RWPE1 (cell line): ENCODE measurements at regions not wholly inside any gene's neighbourhood (a gene's known extent, or its start where the extent isn't known, plus 50 kb on each side); places are given as distances from the start of the nearest gene placed in this dataset.

ENCODE experiments used
- CTCF ChIA-PET: fragments of 350-600 bp; sonication (Branson Sonifier 250); formaldehyde crosslinking; extraction: SDS; loops from one replicate; lab custom pipeline; 2021; lab: Yijun Ruan, JAX
- POLR2A ChIA-PET: fragments of 400-600 bp; formaldehyde crosslinking; extraction: SDS; loops from one replicate; lab custom pipeline; 2020; ENCODE audit warnings: antibody characterized with exemption; ENCODE audit not compliant: low non-redundant PET; lab: Yijun Ruan, JAX
- DNase-seq: peaks from one replicate; pipeline ENCODE4 v3.0.0; 2012; ENCODE audit warnings: low spot score
- H3K27ac ChIP-seq: fragments of 450-650 bp; 2 replicates; pipeline ENCODE4 v1.5.1; 2017
- CTCF ChIP-seq: fragments of 450-650 bp; conservative IDR thresholded peaks from 2 replicates; pipeline ENCODE4 v1.5.1; 2017; ENCODE audit warnings: low read depth, mild to moderate bottlenecking

GRCh38 chr16:72299684-72300243 lies 127.8 kb upstream of the PMFBP1 start:
- ChIA-PET CTCF (no interaction called here), POLR2A (no interaction called here)
- TF ChIP-seq CTCF: no peak
- H3K27ac ChIP-seq: no peak overlapping the region
- no peak for DNase-seq

GRCh38 chr16:72298961-72299360 lies 127.0 kb upstream of the PMFBP1 start:
- ChIA-PET POLR2A (no interaction called here), CTCF (interaction anchor here (0.7 kb wide), 1 partner anchor 1312 kb away, joined by 3 read pairs; no protein-coding TSS in a partner anchor)
- no peak for DNase-seq
- no peak overlapping the region for H3K27ac ChIP-seq
- no peak for TF ChIP-seq CTCF

- ChIA-PET CTCF (interaction anchor here (0.6 to 0.8 kb wide), 2 partner anchors 98 to 173 kb away, joined by 3 to 4 read pairs; no protein-coding TSS in a partner anchor), POLR2A (no interaction called here)
- no peak for DNase-seq
- H3K27ac ChIP-seq: no peak overlapping the region
- TF ChIP-seq CTCF: no peak
These were observed 124.0 kb upstream of the PMFBP1 start for GRCh38 chr16:72295914-72296313.

GRCh38 chr16:72291531-72291981 lies 119.6 kb upstream of the PMFBP1 start:
- POLR2A ChIA-PET: no interaction called here
- CTCF ChIA-PET: no interaction called here
- H3K27ac ChIP-seq: peak overlapping the region; percentile 57; the same call in 1 of the 2 replicates
- DNase-seq: peak; percentile 88
- TF ChIP-seq CTCF: no peak

- CTCF ChIA-PET: no interaction called here
- no peak for DNase-seq
- POLR2A ChIA-PET: no interaction called here
- no peak for TF ChIP-seq CTCF
- peak overlapping the region; percentile 57 for H3K27ac ChIP-seq
These were observed 119.2 kb upstream of the PMFBP1 start for GRCh38 chr16:72291121-72291520.

GRCh38 chr16:72287649-72288048 lies 115.7 kb upstream of the PMFBP1 start:
- no peak for TF ChIP-seq CTCF
- H3K27ac ChIP-seq: no peak overlapping the region
- no peak for DNase-seq
- ChIA-PET CTCF (no interaction called here), POLR2A (no interaction called here)
